Activated CD8-positive, alpha-beta T cell treated with anti-CD3 and anti-CD28 coated beads for 36 hours (primary cell): ENCODE measurements at regions not wholly inside any gene's neighbourhood (a gene's known extent, or its start where the extent isn't known, plus 50 kb on each side); places are given as distances from the start of the nearest gene placed in this dataset.
A peak's percentile ranks its signal among the peaks of the same experiment; 100 is the strongest.

Experiments used
- ATAC-seq: fragments of 200-7000 bp; cut with Tn5 transposase; one replicate; pipeline ENCODE4 v1.10.0; 2021; ENCODE audit warnings: mild to moderate bottlenecking, moderate library complexity
- CTCF ChIA-PET: fragments of 350-600 bp; sonication (Branson Sonifier 250); formaldehyde crosslinking; loops from one replicate; lab custom pipeline; 2021; ENCODE audit warnings: antibody characterized with exemption; lab: Charles Lee
- POLR2A ChIA-PET: fragments of 350-600 bp; sonication (Branson Sonifier 250); formaldehyde crosslinking; loops from one replicate; lab custom pipeline; 2021; ENCODE audit warnings: antibody characterized with exemption; lab: Charles Lee
- DNase-seq: peaks from one replicate; pipeline ENCODE4 v3.0.0-alpha.2; 2020
- H3K27ac Mint-ChIP-seq: one replicate; pipeline ENCODE4 v1.8.0; 2021; ENCODE audit warnings: mild to moderate bottlenecking, mixed read lengths
- H3K27me3 Mint-ChIP-seq: one replicate; pipeline ENCODE4 v1.8.0; 2021; ENCODE audit warnings: mixed read lengths
- H3K36me3 Mint-ChIP-seq: one replicate; pipeline ENCODE4 v1.8.0; 2021; ENCODE audit warnings: low read depth, mixed read lengths
- H3K4me1 Mint-ChIP-seq: one replicate; pipeline ENCODE4 v1.8.0; 2021; ENCODE audit warnings: low read depth, mixed read lengths
- H3K4me3 Mint-ChIP-seq: one replicate; pipeline ENCODE4 v1.8.0; 2021; ENCODE audit warnings: mild to moderate bottlenecking, moderate library complexity, mixed read lengths
- H3K9me3 Mint-ChIP-seq: one replicate; pipeline ENCODE4 v1.8.0; 2021; ENCODE audit warnings: mixed read lengths
- CTCF ChIP-seq: fragments of 200-600 bp; IDR thresholded peaks from one replicate; pipeline ENCODE4 v1.8.0; 2022; ENCODE audit warnings: antibody characterized with exemption, mild to moderate bottlenecking
- intact Hi-C: fragments of 100-400 bp; cut with micrococcal nuclease; formaldehyde crosslinking; loops from one replicate; pipeline ENCODE4 v1.10.0; 2022

GRCh38 chr16:17591655-17592405, 121.1 kb upstream of the XYLT1 start:
- ChIA-PET CTCF (interaction anchor here (1.1 to 1.4 kb wide), 2 partner anchors 13 to 118 kb away, joined by 4 to 5 read pairs; no protein-coding TSS in a partner anchor), POLR2A (no interaction called here)
- DNase-seq: peak; percentile 25
- H3K36me3 Mint-ChIP-seq: peaks cover 2% of the 10 kb centered on the region
- no peak for TF ChIP-seq CTCF
- H3K4me3 Mint-ChIP-seq: peak overlapping the region; percentile 19
- H3K4me1 Mint-ChIP-seq: peaks cover 4% of the 10 kb centered on the region
- H3K27ac Mint-ChIP-seq: peak overlapping the region; percentile 85
- peaks cover 3% of the 10 kb centered on the region for H3K9me3 Mint-ChIP-seq
- ATAC-seq: peak; percentile 43
- intact Hi-C loops: no loop called here
- H3K27me3 Mint-ChIP-seq: peaks cover 17% of the 10 kb centered on the region

GRCh38 chr16:17590711-17591654, 120.2 kb upstream of the XYLT1 start:
- intact Hi-C loops: no loop called here
- peaks cover 2% of the 10 kb centered on the region for H3K36me3 Mint-ChIP-seq
- peaks cover 3% of the 10 kb centered on the region for H3K9me3 Mint-ChIP-seq
- peak overlapping the region; percentile 19 for H3K4me3 Mint-ChIP-seq
- ChIA-PET CTCF (no interaction called here), POLR2A (no interaction called here)
- ATAC-seq (peak; percentile 80), DNase-seq (peak; percentile 83)
- peak overlapping the region; percentile 87 for H3K27ac Mint-ChIP-seq
- H3K4me1 Mint-ChIP-seq: peaks cover 4% of the 10 kb centered on the region
- no peak for TF ChIP-seq CTCF
- H3K27me3 Mint-ChIP-seq: peaks cover 17% of the 10 kb centered on the region

- H3K36me3 Mint-ChIP-seq: peaks cover 4% of the 10 kb centered on the region
- no peak for ATAC-seq
- H3K4me3 Mint-ChIP-seq: no peak overlapping the region
- TF ChIP-seq CTCF: no peak
- ChIA-PET POLR2A (no interaction called here), CTCF (interaction anchor here (3.9 kb wide), 1 partner anchor 11 kb away, joined by 25 read pairs; no protein-coding TSS in a partner anchor)
- H3K4me1 Mint-ChIP-seq: peaks cover 4% of the 10 kb centered on the region
- peaks cover 15% of the 10 kb centered on the region for H3K27me3 Mint-ChIP-seq
- H3K27ac Mint-ChIP-seq: peak overlapping the region; percentile 43
- H3K9me3 Mint-ChIP-seq: peaks cover 12% of the 10 kb centered on the region
- intact Hi-C loops: no loop called here
- DNase-seq: no peak
Observed at GRCh38 chr16:17589898-17590297, 119.1 kb upstream of the XYLT1 start.

- CTCF ChIA-PET: no interaction called here
- ATAC-seq: no peak
Observed at GRCh38 chr16:17585449-17586074, 114.8 kb upstream of the XYLT1 start.

More at GRCh38 chr16:17585449-17586074, 114.8 kb upstream of the XYLT1 start:
- H3K27ac Mint-ChIP-seq: no peak overlapping the region
- H3K36me3 Mint-ChIP-seq: peaks cover 4% of the 10 kb centered on the region
- H3K4me3 Mint-ChIP-seq: no peak overlapping the region
- TF ChIP-seq CTCF: no peak
- H3K27me3 Mint-ChIP-seq: peaks cover 8% of the 10 kb centered on the region
- intact Hi-C loops: no loop called here
- POLR2A ChIA-PET: interaction anchor here (1.1 kb wide), 1 partner anchor 25 kb away, joined by 4 read pairs; no protein-coding TSS in a partner anchor
- H3K9me3 Mint-ChIP-seq: peaks cover 12% of the 10 kb centered on the region
- DNase-seq: no peak
- H3K4me1 Mint-ChIP-seq: no peaks in the 10 kb centered on the region
